H1 (cell line): ENCODE measurements at regions not wholly inside any gene's neighbourhood (a gene's known extent, or its start where the extent isn't known, plus 50 kb on each side); places are given as distances from the start of the nearest gene placed in this dataset.

ENCODE experiments used
- POLR2A ChIP-seq, 2 experiments: IDR thresholded peaks; 1 replicate in 1 of 2; 2 replicates in 1 of 2; pipeline ENCODE4 v1.6.1; 2011; ENCODE audit warnings: low read depth in 2 of 2, low read length in 2 of 2, mild to moderate bottlenecking in 2 of 2; ENCODE audit errors: control extremely low read depth in 1 of 2
- RAD21 ChIP-seq, 2 experiments: IDR thresholded peaks in 1 of 2; conservative IDR thresholded peaks in 1 of 2; 2 replicates each; pipeline ENCODE4 v1.6.1; 2011; ENCODE audit warnings: low read depth in 2 of 2, low read length in 2 of 2, improper control_type of control experiment in 1 of 2, inconsistent platforms in 1 of 2, mild to moderate bottlenecking in 1 of 2, moderate library complexity in 1 of 2
- SIN3A ChIP-seq, 2 experiments: IDR thresholded peaks in 1 of 2; conservative IDR thresholded peaks in 1 of 2; 2 replicates each; pipeline ENCODE4 v1.6.1; 2011 to 2012; ENCODE audit warnings: low read length in 2 of 2, improper control_type of control experiment in 1 of 2, low read depth in 1 of 2, mild to moderate bottlenecking in 1 of 2

DNA sequence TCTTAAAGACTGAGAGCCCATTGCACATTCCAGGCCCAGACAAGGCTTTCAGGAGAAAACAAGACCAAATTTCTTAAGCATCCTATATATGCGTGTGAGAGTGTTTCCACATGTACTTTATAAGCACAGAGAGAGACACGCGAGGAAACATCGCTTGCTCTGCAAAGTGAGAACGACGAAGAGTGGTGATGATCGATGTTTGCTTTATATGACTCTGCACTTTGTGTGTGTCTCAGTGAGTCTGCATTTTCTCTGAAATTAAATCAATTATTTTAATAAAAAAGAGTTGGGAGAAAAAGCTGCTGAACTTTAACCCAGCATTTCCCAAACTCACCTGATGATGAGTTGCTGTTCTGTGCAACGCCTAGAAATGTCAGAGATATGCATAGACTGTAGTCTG is 61.7 kb upstream of the ZMIZ1 start:
- TF ChIP-seq SIN3A (conservative IDR thresholded peaks at IDR 0.05 in 1 of 2, IDR thresholded peaks at IDR 0.05 in 1 of 2; ENCODE audit: low read depth in 1 of 2, low read length in 2 of 2), result no peak
- TF ChIP-seq POLR2A (IDR thresholded peaks at IDR 0.05; ENCODE audit: control extremely low read depth in 1 of 2, low read depth in 2 of 2, low read length in 2 of 2), result no peak
- no peak for TF ChIP-seq RAD21 (IDR thresholded peaks at IDR 0.05 in 1 of 2, conservative IDR thresholded peaks at IDR 0.05 in 1 of 2; ENCODE audit: low read depth in 2 of 2, low read length in 2 of 2)
